Head of caudate nucleus (tissue), 42 donors: ENCODE measurements at regions not wholly inside any gene's neighbourhood (a gene's known extent, or its start where the extent isn't known, plus 50 kb on each side); places are given as distances from the start of the nearest gene placed in this dataset.

ENCODE experiments used
- DNase-seq, 42 donors: peaks; one replicate each; pipeline versions ENCODE4 v3.0.0 to v3.0.0-alpha.2; 2020 to 2021; ENCODE audit warnings: mixed read lengths in 7 of 42
- intact Hi-C: fragments of 100-400 bp; cut with DNase I; formaldehyde crosslinking; loops from one replicate; pipeline ENCODE4 v1.15.0; 2022

GRCh38 chr14:71525663-71526221 is 406.5 kb upstream of the RGS6 start:
- no peak for DNase-seq
- intact Hi-C loops: no loop called here

GRCh38 chr14:71526388-71526787 is 405.8 kb upstream of the RGS6 start:
- intact Hi-C loops: no loop called here
- no peak for DNase-seq

GRCh38 chr14:71527838-71528237 is 404.4 kb upstream of the RGS6 start:
- no peak for DNase-seq

GRCh38 chr14:71529848-71530247 is 402.4 kb upstream of the RGS6 start:
- intact Hi-C loops: no loop called here
- DNase-seq: peak in 11 of 42 donors; percentile 14 to 58 (median 24)

More at GRCh38 chr14:71527838-71528237, 404.4 kb upstream of the RGS6 start:
- intact Hi-C loops: no loop called here

GRCh38 chr14:71532344-71532743 is 399.9 kb upstream of the RGS6 start:
- DNase-seq: peak in 10 of 42 donors; percentile 13 to 76 (median 32)
- intact Hi-C loops: no loop called here

GRCh38 chr14:71532790-71533189 is 399.4 kb upstream of the RGS6 start:
- intact Hi-C loops: no loop called here
- no peak for DNase-seq

- intact Hi-C loops: no loop called here
- no peak for DNase-seq
These were observed 398.8 kb upstream of the RGS6 start for GRCh38 chr14:71533390-71533789.

GRCh38 chr14:71533800-71534199 is 398.4 kb upstream of the RGS6 start:
- intact Hi-C loops: no loop called here
- DNase-seq: no peak

- no peak for DNase-seq
- intact Hi-C loops: no loop called here
These were observed 397.7 kb upstream of the RGS6 start for GRCh38 chr14:71534506-71534905.

GRCh38 chr14:71536015-71536740 is 396.1 kb upstream of the RGS6 start:
- intact Hi-C loops: no loop called here
- DNase-seq: no peak

GRCh38 chr14:71536927-71537772 is 395.1 kb upstream of the RGS6 start:
- intact Hi-C loops: no loop called here

GRCh38 chr14:71538288-71538687 is 393.9 kb upstream of the RGS6 start:
- intact Hi-C loops: no loop called here
- no peak for DNase-seq

More at GRCh38 chr14:71536927-71537772, 395.1 kb upstream of the RGS6 start:
- DNase-seq: no peak

GRCh38 chr14:71538938-71539649 is 393.1 kb upstream of the RGS6 start:
- intact Hi-C loops: no loop called here
- DNase-seq: no peak

- intact Hi-C loops: no loop called here
- peak in 37 of 42 donors; percentile 22 to 77 (median 49) for DNase-seq
These were observed 392.5 kb upstream of the RGS6 start for GRCh38 chr14:71539650-71540285.

- intact Hi-C loops: no loop called here
- DNase-seq: no peak
These were observed 391.0 kb upstream of the RGS6 start for GRCh38 chr14:71541271-71541670.

- intact Hi-C loops: no loop called here
- no peak for DNase-seq
These were observed 390.1 kb upstream of the RGS6 start for GRCh38 chr14:71541973-71542690.

- no peak for DNase-seq
- intact Hi-C loops: no loop called here
These were observed 382.7 kb upstream of the RGS6 start for GRCh38 chr14:71549421-71550050.

- intact Hi-C loops: no loop called here
- no peak for DNase-seq
These were observed 381.9 kb upstream of the RGS6 start for GRCh38 chr14:71550367-71550766.
